HG03280 (cell line): ENCODE measurements at regions not wholly inside any gene's neighbourhood (a gene's known extent, or its start where the extent isn't known, plus 50 kb on each side); places are given as distances from the start of the nearest gene placed in this dataset.

ENCODE experiments used
- ATAC-seq: cut with Tn5 transposase; IDR thresholded peaks from one replicate; pipeline ENCODE4 v1.9.1; 2021; ENCODE audit warnings: mild to moderate bottlenecking, moderate library complexity; ENCODE audit not compliant: unreplicated experiment

GRCh38 chr13:97133554-97133953 is 88.6 kb upstream of the MBNL2 start:
- no peak for ATAC-seq

GRCh38 chr13:97133955-97134354 is 88.2 kb upstream of the MBNL2 start:
- no peak for ATAC-seq

DNA sequence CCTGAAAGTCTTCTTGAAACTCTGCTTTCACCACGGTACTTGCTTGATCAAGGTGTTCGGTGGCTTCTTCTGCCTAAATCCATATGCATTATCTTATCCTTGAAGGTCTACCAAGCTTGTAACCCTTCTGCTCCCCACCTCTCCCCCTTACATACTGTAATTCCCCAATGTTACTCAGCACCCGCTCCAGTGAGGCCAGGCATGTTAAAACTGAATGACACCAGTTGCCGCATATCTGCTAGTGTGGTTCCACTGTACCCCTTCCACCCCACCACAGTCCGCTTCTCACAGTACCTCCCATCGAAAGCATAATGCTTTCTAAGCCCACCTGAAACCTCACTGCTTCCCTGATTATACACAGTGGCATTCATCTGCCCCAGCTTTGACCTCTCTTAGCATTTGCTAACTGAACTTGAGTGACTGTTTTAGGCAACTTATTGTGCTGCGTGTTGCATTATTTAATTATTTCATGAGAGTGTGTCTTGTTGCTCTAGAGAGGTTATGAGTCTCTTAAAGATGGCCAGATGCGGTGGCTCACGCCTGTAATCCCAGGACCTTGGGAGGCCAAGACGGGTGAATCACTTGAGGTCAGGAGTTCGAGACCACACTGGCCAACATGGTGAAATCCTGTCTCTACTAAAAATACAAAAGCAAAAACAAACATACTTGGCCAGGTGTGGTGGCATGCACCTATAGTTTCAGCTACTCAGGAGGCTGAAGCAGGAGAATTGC is 87.6 kb upstream of the MBNL2 start:
- no peak for ATAC-seq

DNA sequence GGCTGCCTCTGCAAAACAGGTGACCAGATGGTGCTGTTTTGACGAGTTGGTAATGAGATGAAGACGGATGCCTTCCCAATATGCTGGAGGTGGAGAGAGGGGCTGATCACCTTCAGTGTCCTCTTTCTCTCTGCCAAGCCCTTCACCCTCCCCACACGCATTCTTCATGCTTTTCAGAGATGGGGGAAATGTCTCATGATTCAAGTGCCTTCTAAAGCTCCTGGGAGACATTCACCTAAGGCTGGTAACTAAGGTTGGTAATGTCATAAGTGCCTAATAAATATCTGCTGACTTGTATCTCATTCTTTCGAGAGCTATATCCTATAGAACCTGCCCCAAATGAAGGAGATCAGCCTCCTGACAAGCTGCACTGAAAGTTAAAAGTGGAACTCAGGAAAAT is 86.2 kb upstream of the MBNL2 start:
- ATAC-seq, result no peak

GRCh38 chr13:97136418-97136817 is 85.7 kb upstream of the MBNL2 start:
- ATAC-seq, result no peak

GRCh38 chr13:97139691-97140090 is 82.4 kb upstream of the MBNL2 start:
- ATAC-seq, result no peak

DNA sequence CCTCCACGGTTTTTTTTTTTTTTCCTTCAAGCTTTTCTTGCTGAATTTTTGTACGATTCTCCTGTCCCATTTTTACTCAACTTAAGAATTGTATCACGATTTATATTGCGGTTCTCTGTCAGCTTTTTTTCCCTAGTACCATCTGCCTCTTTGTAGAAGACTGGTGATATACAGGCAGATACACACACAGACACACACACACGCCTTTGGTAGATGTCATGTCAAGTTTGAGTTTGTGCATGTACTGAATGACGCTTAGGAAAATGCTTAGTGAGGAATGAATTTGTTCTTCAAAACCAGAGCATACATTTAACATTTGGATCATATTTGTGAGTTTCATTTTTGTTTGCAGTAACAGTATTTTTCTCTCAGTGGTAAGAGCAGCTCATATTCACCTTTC is 82.0 kb upstream of the MBNL2 start:
- no peak for ATAC-seq

GRCh38 chr13:97140611-97141010 is 81.5 kb upstream of the MBNL2 start:
- no peak for ATAC-seq

DNA sequence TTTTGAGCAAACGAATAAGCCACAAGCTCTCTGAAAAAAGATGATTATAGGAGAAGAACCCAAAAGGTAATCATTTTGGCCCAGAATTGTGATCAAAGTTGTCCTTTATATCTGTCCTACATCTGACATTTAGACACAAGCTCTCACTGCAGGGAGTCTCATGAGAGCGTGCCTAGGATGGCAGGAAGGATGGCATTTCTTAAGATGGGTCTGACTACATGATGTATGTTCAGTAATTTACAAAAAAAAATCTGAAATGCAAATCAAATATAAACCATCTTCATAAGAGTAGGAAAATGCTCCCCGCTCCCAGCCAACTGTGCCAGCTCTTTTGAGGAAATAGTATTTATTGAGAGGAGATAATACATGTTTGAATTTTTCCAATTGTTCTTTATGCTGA is 81.0 kb upstream of the MBNL2 start:
- no peak for ATAC-seq

DNA sequence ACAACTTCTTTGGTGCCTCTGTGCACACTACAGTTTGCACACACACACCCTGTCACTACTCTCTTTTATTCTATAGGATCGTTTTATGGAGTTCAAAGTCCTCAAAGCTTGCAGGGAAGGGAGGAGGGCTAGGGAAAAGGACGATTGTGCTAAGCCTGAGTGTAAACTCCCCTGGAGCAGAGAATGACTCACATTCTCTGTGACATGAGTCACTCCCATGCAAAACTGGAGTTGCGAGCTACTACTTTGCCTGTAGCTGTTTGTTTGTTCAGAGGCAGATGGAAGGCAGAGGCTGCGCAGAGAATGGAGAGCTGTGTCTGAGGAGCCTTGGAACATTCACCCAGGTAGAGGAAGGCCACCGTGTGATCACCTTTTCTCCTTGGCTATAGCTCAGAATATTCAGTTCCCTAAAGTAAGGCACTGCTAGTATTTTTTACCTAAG is 80.5 kb upstream of the MBNL2 start:
- ATAC-seq, result peak; percentile 95

DNA sequence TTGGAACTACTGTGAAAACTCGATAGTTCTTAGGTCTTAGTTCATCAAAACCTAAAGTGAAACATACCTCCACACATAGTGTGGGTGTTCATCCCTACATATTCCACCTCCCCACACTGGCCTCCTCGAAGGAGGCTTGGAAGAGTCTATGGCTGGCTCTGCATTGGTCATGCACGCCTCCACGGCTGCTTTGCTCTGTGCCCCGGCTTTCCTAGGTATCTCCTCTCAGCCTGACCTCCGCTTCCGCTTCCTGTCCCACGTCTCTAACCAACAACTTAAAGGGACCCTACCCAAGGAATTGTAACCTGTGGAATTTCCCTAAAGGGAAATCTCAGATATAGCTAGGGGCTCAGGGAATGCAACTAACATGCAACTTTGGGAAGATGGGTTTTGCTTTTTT is 79.7 kb upstream of the MBNL2 start:
- ATAC-seq, result no peak

- ATAC-seq, result no peak
Measured at GRCh38 chr13:97145057-97145456, 77.1 kb upstream of the MBNL2 start.

DNA sequence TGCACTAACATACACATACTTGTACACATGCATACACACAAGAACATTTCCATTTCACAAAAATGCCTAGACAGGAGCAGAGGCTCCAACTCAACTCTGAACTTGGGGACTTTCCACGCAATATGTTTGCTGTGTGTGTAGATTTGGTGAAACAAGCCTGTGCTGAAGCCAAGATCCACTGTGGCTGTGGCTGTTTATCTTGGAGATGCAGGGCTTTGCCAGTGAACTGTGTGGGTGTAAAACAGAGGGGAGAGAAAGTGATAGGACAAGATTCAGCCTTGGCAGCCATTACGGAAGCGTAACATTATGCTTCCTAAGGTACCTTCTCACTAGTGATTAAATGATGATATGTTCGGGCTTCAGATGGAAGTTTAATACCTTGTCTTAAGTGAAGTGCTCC is 73.2 kb upstream of the MBNL2 start:
- ATAC-seq, result no peak

DNA sequence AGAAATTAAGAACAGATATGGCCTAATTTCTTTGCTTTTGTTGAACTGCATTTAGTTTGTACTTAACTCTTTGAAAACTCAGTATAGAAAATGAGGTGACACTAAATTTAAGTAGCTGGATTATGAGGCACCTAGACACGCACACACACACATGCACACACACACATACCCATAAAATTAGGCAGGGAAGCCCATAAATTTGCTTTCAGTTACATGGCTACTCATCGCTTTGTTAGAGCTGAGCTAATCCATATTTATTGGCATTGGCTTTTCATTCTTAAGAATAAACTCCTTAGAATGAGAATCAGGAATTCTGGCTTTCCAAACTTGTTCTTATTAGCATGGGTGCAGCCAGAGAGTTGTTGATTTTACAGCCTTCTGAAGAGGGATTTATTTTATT is 61.7 kb upstream of the MBNL2 start:
- ATAC-seq, result no peak

DNA sequence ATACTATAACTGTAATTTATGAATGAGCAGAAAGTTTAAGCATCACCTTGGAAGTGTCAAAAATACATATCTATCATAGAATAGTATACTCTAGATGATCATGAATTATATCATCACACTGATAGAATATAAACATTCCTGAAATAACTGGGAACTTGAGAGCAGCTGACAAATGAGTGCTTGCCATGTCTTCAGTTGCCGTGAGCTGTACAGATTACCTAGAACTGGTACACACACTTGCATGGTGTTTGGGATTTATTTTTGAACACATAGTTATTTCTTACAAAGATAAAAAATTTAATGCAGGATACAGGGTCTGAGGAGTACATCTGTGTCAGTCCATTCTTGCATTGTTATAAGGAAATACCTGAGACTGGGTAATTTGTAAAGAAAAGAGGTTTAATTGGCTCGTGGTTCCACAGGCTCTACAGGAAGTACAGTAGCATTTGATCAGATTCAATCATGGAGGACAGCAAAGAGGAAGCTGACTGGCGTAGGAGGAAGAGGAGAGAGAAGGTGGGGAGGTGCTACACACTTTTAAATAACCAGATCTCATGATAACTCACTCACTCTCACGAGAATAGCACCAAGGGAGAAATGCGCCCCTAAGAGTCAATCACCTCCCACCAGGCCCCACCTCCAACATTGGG is 60.4 kb upstream of the MBNL2 start:
- no peak for ATAC-seq

DNA sequence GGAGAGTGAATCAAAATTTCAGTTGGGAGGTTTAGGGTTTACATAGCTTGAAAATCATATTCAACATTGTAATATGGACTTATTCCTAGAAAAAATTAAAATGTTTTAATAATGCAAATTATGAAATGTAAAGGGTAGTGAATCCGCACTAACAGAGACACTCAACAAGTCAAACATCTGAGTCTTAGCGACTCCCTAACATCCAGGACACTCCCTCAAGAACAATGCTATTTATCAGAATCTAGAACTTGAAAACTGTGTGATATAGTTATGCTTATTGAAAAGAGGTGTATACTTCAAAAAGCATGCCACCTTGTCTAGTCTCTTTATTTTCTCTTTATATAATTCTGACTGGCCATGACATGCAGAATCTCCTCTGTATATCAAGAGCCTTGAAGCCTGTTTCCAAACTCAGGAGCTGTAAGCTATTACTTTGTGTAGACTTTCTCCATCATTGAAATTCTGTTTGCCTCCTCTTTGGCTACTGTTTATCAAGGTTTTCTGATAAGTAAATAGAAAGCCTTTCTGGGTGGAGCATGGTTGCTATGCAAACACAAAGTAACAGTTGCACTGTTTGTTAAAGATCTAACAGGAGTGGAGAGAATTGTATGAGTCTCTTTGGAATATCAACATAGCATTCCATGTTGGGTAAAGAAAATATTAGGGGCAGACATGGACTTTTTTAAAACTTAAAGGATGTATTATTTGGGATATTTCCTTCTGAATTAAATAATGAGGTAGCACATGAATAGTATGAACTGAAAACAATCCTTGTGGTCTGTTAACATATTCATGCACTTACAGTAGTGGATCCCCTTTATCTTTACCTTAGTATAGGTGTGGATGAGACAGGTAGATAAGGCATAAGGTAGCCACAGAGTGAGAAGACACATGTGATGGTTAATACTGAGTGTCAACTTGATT is 56.4 kb upstream of the MBNL2 start:
- no peak for ATAC-seq

DNA sequence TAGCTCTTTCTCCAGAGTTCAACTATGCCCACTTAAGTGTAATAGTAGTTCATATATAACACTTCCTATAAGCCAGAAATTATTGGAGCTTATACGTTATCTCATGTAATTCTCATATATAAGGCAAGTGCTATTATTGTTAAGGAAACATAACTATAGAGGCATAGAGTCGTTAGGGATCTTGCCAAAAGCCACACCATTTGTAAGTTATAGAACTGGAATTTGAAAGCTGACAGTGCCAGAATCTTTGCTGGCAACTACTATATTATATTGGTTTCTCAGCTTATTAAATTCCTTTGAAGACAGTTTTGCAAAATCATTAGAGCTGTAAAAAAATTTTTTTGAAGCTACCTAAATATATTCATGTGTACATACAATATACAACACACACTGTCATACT is 51.0 kb upstream of the MBNL2 start:
- ATAC-seq, result no peak
